ENCODE measurements at regions not wholly inside any gene's neighbourhood (a gene's known extent, or its start where the extent isn't known, plus 50 kb on each side); places are given as distances from the start of the nearest gene placed in this dataset.

- no peak overlapping the region for H3K9ac ChIP-seq (ENCODE audit: low read length)
- H3K4me3 ChIP-seq (ENCODE audit: control extremely low read depth in 1 of 5, extremely low read depth in 1 of 5, insufficient read depth in 1 of 5, low read depth in 2 of 5, low read length in 4 of 5), result no peak overlapping the region
- H3K9me3 ChIP-seq (ENCODE audit: control extremely low read depth in 1 of 3, control insufficient read depth in 2 of 3, insufficient read depth in 1 of 3, low read length in 2 of 3), result no peaks in the 10 kb centered on the region
- H4K20me1 ChIP-seq (ENCODE audit: control insufficient read depth, insufficient read depth, low read length, poor library complexity, severe bottlenecking), result no peaks in the 10 kb centered on the region
- ATAC-seq (ENCODE audit: low read depth) (no peak), DNase-seq (no peak)
- H2AFZ ChIP-seq (ENCODE audit: insufficient read depth, low read depth, low read length, poor library complexity, severe bottlenecking), result no peak overlapping the region
- H3K27me3 Mint-ChIP-seq, result peaks cover 4% of the 10 kb centered on the region
- ChIA-PET CTCF (no interaction called here), POLR2A (no interaction called here)
- H3K9me3 Mint-ChIP-seq (ENCODE audit: insufficient read depth), result peaks cover 3% of the 10 kb centered on the region
- H3K27ac ChIP-seq (ENCODE audit: low read length in 2 of 2), result no peak overlapping the region
- H3K79me2 ChIP-seq (ENCODE audit: control insufficient read depth, insufficient read depth, low read length), result no peaks in the 10 kb centered on the region
- H3K27me3 ChIP-seq (replicated peaks in 1 of 4; ENCODE audit: control extremely low read depth in 1 of 4, control insufficient read depth in 3 of 4, insufficient read depth in 4 of 4, low read length in 3 of 4), result no peaks in the 10 kb centered on the region
- no peak overlapping the region for H3K27ac Mint-ChIP-seq
- 91% methylated on average over 1 of the region's 4 CpGs for WGBS (ENCODE audit: insufficient coverage)
- H3K4me1 Mint-ChIP-seq, result no peaks in the 10 kb centered on the region
- no peaks in the 10 kb centered on the region for H3K36me3 ChIP-seq (replicated peaks in 1 of 2; ENCODE audit: control extremely low read depth in 1 of 2, control insufficient read depth in 1 of 2, extremely low read depth in 1 of 2, insufficient read depth in 2 of 2, low read length in 1 of 2)
- no peak for TF ChIP-seq EZH2 (IDR thresholded peaks at IDR 0.05; ENCODE audit: borderline replicate concordance, insufficient read depth, low read depth, low read length, poor library complexity, severe bottlenecking)
- no peak for TF ChIP-seq CTCF (IDR thresholded peaks at IDR 0.05)
- no peaks in the 10 kb centered on the region for H3K4me1 ChIP-seq (ENCODE audit: control insufficient read depth in 2 of 2, insufficient read depth in 2 of 2, low read length in 2 of 2)
- H3K4me2 ChIP-seq (replicated peaks; ENCODE audit: low read depth, low read length, poor library complexity, severe bottlenecking), result no peak overlapping the region
- no peak overlapping the region for H3K4me3 Mint-ChIP-seq
- intact Hi-C loops (cut with micrococcal nuclease), result no loop called here
These were observed 281.1 kb downstream of the SH3GL2 start for GRCh38 chr9:17859987-17860386.

- DNase-seq, result no peak
- H3K4me3 Mint-ChIP-seq, result no peak overlapping the region
- Histone ChIP-seq H3K36me3 (replicated peaks in 1 of 2; ENCODE audit: control extremely low read depth in 1 of 2, control insufficient read depth in 1 of 2, extremely low read depth in 1 of 2, insufficient read depth in 2 of 2, low read length in 1 of 2) (no peaks in the 10 kb centered on the region), H3K4me1 (ENCODE audit: control insufficient read depth in 2 of 2, insufficient read depth in 2 of 2, low read length in 2 of 2) (no peaks in the 10 kb centered on the region), H3K27ac (ENCODE audit: low read length in 2 of 2) (no peak overlapping the region), H3K79me2 (ENCODE audit: control insufficient read depth, insufficient read depth, low read length) (no peaks in the 10 kb centered on the region), H4K20me1 (ENCODE audit: control insufficient read depth, insufficient read depth, low read length, poor library complexity, severe bottlenecking) (no peaks in the 10 kb centered on the region), H2AFZ (ENCODE audit: insufficient read depth, low read depth, low read length, poor library complexity, severe bottlenecking) (no peak overlapping the region), H3K27me3 (replicated peaks in 1 of 4; ENCODE audit: control extremely low read depth in 1 of 4, control insufficient read depth in 3 of 4, insufficient read depth in 4 of 4, low read length in 3 of 4) (no peaks in the 10 kb centered on the region), H3K4me2 (replicated peaks; ENCODE audit: low read depth, low read length, poor library complexity, severe bottlenecking) (no peak overlapping the region), H3K9me3 (ENCODE audit: control extremely low read depth in 1 of 3, control insufficient read depth in 2 of 3, insufficient read depth in 1 of 3, low read length in 2 of 3) (no peaks in the 10 kb centered on the region), H3K4me3 (ENCODE audit: control extremely low read depth in 1 of 5, extremely low read depth in 1 of 5, insufficient read depth in 1 of 5, low read depth in 2 of 5, low read length in 4 of 5) (no peak overlapping the region), H3K9ac (ENCODE audit: low read length) (no peak overlapping the region)
- H3K27me3 Mint-ChIP-seq, result peaks cover 4% of the 10 kb centered on the region
- intact Hi-C loops (cut with micrococcal nuclease), result no loop called here
- no peak for ATAC-seq (ENCODE audit: low read depth)
- 84% methylated on average over 4 of the region's 4 CpGs for WGBS (ENCODE audit: insufficient coverage)
- H3K9me3 Mint-ChIP-seq (ENCODE audit: insufficient read depth), result peaks cover 3% of the 10 kb centered on the region
- ChIA-PET POLR2A (no interaction called here), CTCF (no interaction called here)
- no peaks in the 10 kb centered on the region for H3K4me1 Mint-ChIP-seq
- no peak overlapping the region for H3K27ac Mint-ChIP-seq
- TF ChIP-seq EZH2 (IDR thresholded peaks at IDR 0.05; ENCODE audit: borderline replicate concordance, insufficient read depth, low read depth, low read length, poor library complexity, severe bottlenecking) (no peak), CTCF (IDR thresholded peaks at IDR 0.05) (no peak)
These were observed 283.2 kb downstream of the SH3GL2 start for GRCh38 chr9:17862101-17862500.

All from B cell (primary cell).